Astrocyte of the cerebellum (primary cell): ENCODE measurements at regions not wholly inside any gene's neighbourhood (a gene's known extent, or its start where the extent isn't known, plus 50 kb on each side); places are given as distances from the start of the nearest gene placed in this dataset.
"Not testable (repeated sequence)": the region's sequence is repeated elsewhere in the genome, so short reads cannot be mapped to it uniquely, and the experiment has no call there.

Experiments used
- DNase-seq: peaks from one replicate; pipeline ENCODE4 v3.0.0-alpha.2; 2011; ENCODE audit warnings: low read depth
- H3K4me3 ChIP-seq: 2 replicates; pipeline ENCODE4 v1.5.1; 2011; ENCODE audit warnings: mild to moderate bottlenecking, low read depth, low read length, moderate library complexity
- CTCF ChIP-seq: IDR thresholded peaks from 2 replicates; pipeline ENCODE4 v1.5.1; 2012; ENCODE audit warnings: low read length, low read depth, moderate library complexity, mild to moderate bottlenecking; ENCODE audit errors: missing control alignments
- in situ Hi-C: cut with HindIII; loops from 2 replicates; pipeline ENCODE4 v1.10.0; 2017; ENCODE audit warnings: low sequenced_read_pairs

- in situ Hi-C loops: no loop called here
- TF ChIP-seq CTCF: no peak
- H3K4me3 ChIP-seq: no peak overlapping the region
- DNase-seq: no peak
Measured at GRCh38 chr9:92224177-92224576, 69.3 kb downstream of the IARS1 start.

- in situ Hi-C loops: no loop called here
- no peak overlapping the region for H3K4me3 ChIP-seq
- no peak for TF ChIP-seq CTCF
- DNase-seq: no peak
Measured at GRCh38 chr9:92223758-92224157, 69.7 kb downstream of the IARS1 start.

- no peak for DNase-seq
- no peak for TF ChIP-seq CTCF
- in situ Hi-C loops: no loop called here
- no peak overlapping the region for H3K4me3 ChIP-seq
Measured at GRCh38 chr9:92208693-92209524, 84.6 kb downstream of the IARS1 start.

- DNase-seq: no peak
- no peak overlapping the region for H3K4me3 ChIP-seq
- in situ Hi-C loops: no loop called here
- no peak for TF ChIP-seq CTCF
Measured at GRCh38 chr9:92206488-92206887, 87.0 kb downstream of the IARS1 start.

- DNase-seq, in situ Hi-C loops: not testable (repeated sequence)
Measured at GRCh38 chr9:92203887-92204286, 88.7 kb upstream of the SPTLC1 start.

GRCh38 chr9:92198237-92198636, 83.0 kb upstream of the SPTLC1 start:
- H3K4me3 ChIP-seq, in situ Hi-C loops, DNase-seq: not testable (repeated sequence)

More at GRCh38 chr9:92203887-92204286, 88.7 kb upstream of the SPTLC1 start:
- H3K4me3 ChIP-seq: not testable (repeated sequence)

GRCh38 chr9:92196909-92197308, 81.7 kb upstream of the SPTLC1 start:
- DNase-seq: no peak
- no peak for TF ChIP-seq CTCF
- H3K4me3 ChIP-seq: no peak overlapping the region
- in situ Hi-C loops: no loop called here

GRCh38 chr9:92196400-92196799, 81.2 kb upstream of the SPTLC1 start:
- TF ChIP-seq CTCF: no peak
- in situ Hi-C loops: no loop called here
- no peak for DNase-seq
- H3K4me3 ChIP-seq: no peak overlapping the region
